BJ (cell line): ENCODE measurements at regions not wholly inside any gene's neighbourhood (a gene's known extent, or its start where the extent isn't known, plus 50 kb on each side); places are given as distances from the start of the nearest gene placed in this dataset.

Experiments
- CTCF ChIA-PET: fragments of 350-600 bp; formaldehyde crosslinking; extraction: SDS; loops from one replicate; lab custom pipeline; 2021; ENCODE audit warnings: antibody characterized with exemption, inconsistent platforms; lab: Yijun Ruan, JAX
- POLR2A ChIA-PET: fragments of 300-600 bp; sonication (Branson Sonifier 250); formaldehyde crosslinking; extraction: SDS; loops from one replicate; lab custom pipeline; 2021; ENCODE audit warnings: antibody characterized with exemption; lab: Charles Lee
- DNase-seq: peaks from one replicate; pipeline ENCODE4 v3.0.0-alpha.2; 2011; ENCODE audit warnings: low read depth
- H3K27me3 ChIP-seq: 2 replicates; pipeline ENCODE4 v1.6.0; 2011; ENCODE audit warnings: low read length; ENCODE audit not compliant: control insufficient read depth, insufficient read depth
- H3K36me3 ChIP-seq: 2 replicates; pipeline ENCODE4 v1.5.1; 2011; ENCODE audit warnings: low read length; ENCODE audit not compliant: control insufficient read depth, insufficient read depth
- H3K4me3 ChIP-seq: 2 replicates; pipeline ENCODE4 v1.5.1; 2011; ENCODE audit warnings: low read depth, mild to moderate bottlenecking, control low read depth, low read length
- CTCF ChIP-seq: IDR thresholded peaks from 2 replicates; pipeline ENCODE4 v1.5.1; 2011; ENCODE audit warnings: low read depth, mild to moderate bottlenecking, control low read depth, inconsistent platforms, low read length, moderate library complexity; ENCODE audit not compliant: insufficient read depth

- Histone ChIP-seq H3K4me3 (no peak overlapping the region), H3K36me3 (no peaks in the 10 kb centered on the region), H3K27me3 (no peaks in the 10 kb centered on the region)
- POLR2A ChIA-PET, result no interaction called here
- no peak for DNase-seq
- no peak for TF ChIP-seq CTCF
- CTCF ChIA-PET, result no interaction called here
Measured at GRCh38 chr10:9297580-9297979, 1243.1 kb downstream of the GATA3 start.

GRCh38 chr10:9299966-9300365 lies 1245.5 kb downstream of the GATA3 start:
- DNase-seq, result no peak
- no peaks in the 10 kb centered on the region for H3K36me3 ChIP-seq
- H3K27me3 ChIP-seq, result no peaks in the 10 kb centered on the region; the same call in 1 of the 2 replicates
- ChIA-PET CTCF (no interaction called here), POLR2A (no interaction called here)
- H3K4me3 ChIP-seq, result no peak overlapping the region
- no peak for TF ChIP-seq CTCF

- Histone ChIP-seq H3K36me3 (no peaks in the 10 kb centered on the region), H3K27me3 (no peaks in the 10 kb centered on the region; the same call in 1 of the 2 replicates), H3K4me3 (no peak overlapping the region)
- DNase-seq, result no peak
- ChIA-PET CTCF (no interaction called here), POLR2A (no interaction called here)
- peak; percentile 31; the same call in 1 of the 2 replicates for TF ChIP-seq CTCF
Measured at GRCh38 chr10:9301148-9301547, 1246.7 kb downstream of the GATA3 start.

DNA sequence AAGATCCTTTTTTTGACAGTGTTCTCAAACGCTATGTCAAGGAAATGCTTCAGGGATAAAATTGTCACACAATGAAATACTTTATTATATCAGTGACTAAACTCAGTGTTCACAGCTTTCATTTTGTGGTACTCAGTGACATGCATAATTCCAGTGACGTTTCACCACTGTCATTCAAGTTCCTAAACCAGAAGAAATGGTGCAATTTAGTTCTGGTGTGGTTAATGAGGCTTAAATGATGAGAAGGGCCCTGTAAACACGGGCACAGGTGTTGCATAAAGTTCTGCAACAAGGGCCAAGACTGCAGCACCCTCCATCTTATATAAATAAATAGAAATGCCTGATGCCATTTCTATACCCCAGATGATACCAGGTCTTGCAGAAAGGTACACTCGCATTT lies 1247.1 kb downstream of the GATA3 start:
- Histone ChIP-seq H3K36me3 (no peaks in the 10 kb centered on the region), H3K4me3 (no peak overlapping the region), H3K27me3 (no peaks in the 10 kb centered on the region; the same call in 1 of the 2 replicates)
- TF ChIP-seq CTCF, result no peak
- ChIA-PET POLR2A (no interaction called here), CTCF (no interaction called here)
- no peak for DNase-seq

DNA sequence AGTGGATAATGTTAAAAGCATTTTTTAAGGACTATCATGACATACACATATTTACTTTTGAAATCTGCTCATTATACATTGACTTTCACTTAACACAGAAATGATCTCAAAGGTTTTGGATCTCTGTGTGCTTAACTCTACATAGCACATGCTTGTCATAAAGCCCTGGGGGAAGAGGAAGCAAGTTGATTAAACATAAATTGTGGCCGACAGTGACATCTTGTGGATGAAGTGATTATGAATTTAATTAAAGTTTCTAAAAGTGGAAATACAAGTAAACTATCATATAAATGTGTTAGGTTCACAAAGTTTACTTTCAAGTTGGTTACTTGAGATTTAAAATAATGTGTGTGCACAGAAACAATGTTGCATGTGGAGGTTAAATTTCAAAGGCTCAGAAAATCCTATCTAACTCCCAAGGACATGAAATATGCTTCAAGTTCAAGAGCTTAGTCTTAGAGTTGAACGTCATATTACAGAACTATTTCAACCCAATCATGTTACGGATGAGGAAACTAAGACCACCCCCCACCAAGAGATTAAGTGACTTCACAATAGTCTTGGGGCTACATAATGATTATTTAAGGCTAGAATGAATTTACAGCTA lies 1247.8 kb downstream of the GATA3 start:
- POLR2A ChIA-PET, result no interaction called here
- H3K27me3 ChIP-seq, result no peaks in the 10 kb centered on the region; the same call in 1 of the 2 replicates
- H3K4me3 ChIP-seq, result no peak overlapping the region
- H3K36me3 ChIP-seq, result no peaks in the 10 kb centered on the region
- CTCF ChIA-PET, result interaction anchor here (0.7 to 1.4 kb wide), 7 partner anchors 8 to 1777 kb away, joined by 3 to 5 read pairs (median 3); no protein-coding TSS in a partner anchor
- TF ChIP-seq CTCF, result peak; percentile 27
- DNase-seq, result peak; percentile 22
